B cell (primary cell): ENCODE measurements at regions not wholly inside any gene's neighbourhood (a gene's known extent, or its start where the extent isn't known, plus 50 kb on each side); places are given as distances from the start of the nearest gene placed in this dataset.

Experiments
- ATAC-seq: fragments of 200-7000 bp; cut with Tn5 transposase; one replicate; pipeline ENCODE4 v1.10.0; 2021; ENCODE audit warnings: low read depth, mild to moderate bottlenecking, moderate number of reproducible peaks, moderate library complexity
- CTCF ChIA-PET: fragments of 350-600 bp; sonication (Branson Sonifier 250); formaldehyde crosslinking; loops from one replicate; lab custom pipeline; 2021; ENCODE audit warnings: antibody characterized with exemption, inconsistent platforms; lab: Charles Lee
- POLR2A ChIA-PET: fragments of 350-600 bp; sonication (Branson Sonifier 250); formaldehyde crosslinking; loops from one replicate; lab custom pipeline; 2021; ENCODE audit warnings: antibody characterized with exemption; lab: Charles Lee
- DNase-seq: peaks from one replicate; pipeline ENCODE4 v3.0.0; 2013
- H2AFZ ChIP-seq: 2 replicates; pipeline ENCODE4 v1.6.1; 2012; ENCODE audit warnings: mild to moderate bottlenecking, low read depth, low read length; ENCODE audit not compliant: insufficient read depth, poor library complexity, severe bottlenecking
- H3K27ac ChIP-seq, 2 donors: 1 replicate in 1 of 2; 2 replicates in 1 of 2; pipeline ENCODE4 v1.5.1; 2012 to 2013; ENCODE audit warnings: low read length in 2 of 2, mild to moderate bottlenecking in 2 of 2, moderate library complexity in 1 of 2
- H3K27me3 ChIP-seq, 4 experiments: fragments of 200-600 bp in 1 of 4; sonication (generic) in 1 of 4; replicated peaks in 1 of 4; 1 replicate in 2 of 4; 2 replicates in 2 of 4; pipeline versions ENCODE4 v1.6.1 to v1.7.0; 2013 to 2016; ENCODE audit warnings: low read length in 3 of 4, mild to moderate bottlenecking in 2 of 4, mixed read lengths in 1 of 4, moderate library complexity in 1 of 4; ENCODE audit not compliant: insufficient read depth in 4 of 4, control insufficient read depth in 3 of 4; ENCODE audit errors: control extremely low read depth in 1 of 4
- H3K36me3 ChIP-seq, 2 experiments: replicated peaks in 1 of 2; 1 replicate in 1 of 2; 2 replicates in 1 of 2; pipeline versions ENCODE4 v1.6.1 to v1.7.1; 2013; ENCODE audit warnings: low read length in 1 of 2; ENCODE audit not compliant: insufficient read depth in 2 of 2, control insufficient read depth in 1 of 2; ENCODE audit errors: control extremely low read depth in 1 of 2, extremely low read depth in 1 of 2
- H3K4me1 ChIP-seq, 2 donors: fragments of 200-600 bp in 1 of 2; sonication (generic) in 1 of 2; 1 replicate in 1 of 2; 2 replicates in 1 of 2; pipeline versions ENCODE4 v1.5.1 to v1.6.1; 2013 to 2017; ENCODE audit warnings: low read length in 2 of 2; ENCODE audit not compliant: control insufficient read depth in 2 of 2, insufficient read depth in 2 of 2
- H3K4me2 ChIP-seq: replicated peaks from 2 replicates; pipeline ENCODE3; 2012; ENCODE audit warnings: mild to moderate bottlenecking, low read depth, low read length; ENCODE audit not compliant: poor library complexity, severe bottlenecking
- H3K4me3 ChIP-seq, 5 experiments: fragments of 200-600 bp in 1 of 5; sonication (generic) in 1 of 5; 1 replicate in 3 of 5; 2 replicates in 2 of 5; pipeline versions ENCODE4 v1.5.1 to v1.7.0; 2011 to 2016; ENCODE audit warnings: low read length in 4 of 5, mild to moderate bottlenecking in 4 of 5, low read depth in 2 of 5, control low read depth in 1 of 5, moderate library complexity in 1 of 5; ENCODE audit not compliant: insufficient read depth in 1 of 5; ENCODE audit errors: control extremely low read depth in 1 of 5, extremely low read depth in 1 of 5
- H3K79me2 ChIP-seq: fragments of 200-600 bp; sonication (generic); one replicate; pipeline ENCODE4 v1.6.0; 2016; ENCODE audit warnings: low read length; ENCODE audit not compliant: control insufficient read depth, insufficient read depth
- H3K9ac ChIP-seq: fragments of 200-600 bp; sonication (generic); 2 replicates; pipeline ENCODE4 v1.6.1; 2017; ENCODE audit warnings: mild to moderate bottlenecking, low read length, moderate library complexity
- H3K9me3 ChIP-seq, 3 donors: one replicate each; pipeline versions ENCODE4 v1.6.1 to v1.7.1; 2013; ENCODE audit warnings: low read length in 2 of 3; ENCODE audit not compliant: control insufficient read depth in 2 of 3, insufficient read depth in 1 of 3; ENCODE audit errors: control extremely low read depth in 1 of 3
- H4K20me1 ChIP-seq: 2 replicates; pipeline ENCODE4 v1.6.0; 2012; ENCODE audit warnings: mild to moderate bottlenecking, low read length; ENCODE audit not compliant: insufficient read depth, control insufficient read depth, poor library complexity, severe bottlenecking
- H3K27ac Mint-ChIP-seq: one replicate; pipeline ENCODE4 v1.8.0; 2021; ENCODE audit warnings: mixed read lengths
- H3K27me3 Mint-ChIP-seq: one replicate; pipeline ENCODE4 v1.8.0; 2021; ENCODE audit warnings: mixed read lengths
- H3K4me1 Mint-ChIP-seq: one replicate; pipeline ENCODE4 v1.8.0; 2021; ENCODE audit warnings: mixed read lengths
- H3K4me3 Mint-ChIP-seq: one replicate; pipeline ENCODE4 v1.8.0; 2021; ENCODE audit warnings: mixed read lengths
- H3K9me3 Mint-ChIP-seq: one replicate; pipeline ENCODE4 v1.8.0; 2022; ENCODE audit warnings: mixed read lengths; ENCODE audit not compliant: insufficient read depth
- EZH2 ChIP-seq: IDR thresholded peaks from 2 replicates; pipeline ENCODE4 v1.6.1; 2012; ENCODE audit warnings: borderline replicate concordance, low read depth, mild to moderate bottlenecking, moderate library complexity, low read length; ENCODE audit not compliant: insufficient read depth, poor library complexity, severe bottlenecking
- WGBS: methylation state at CpG from one replicate; pipeline ENCODE4 v1.1.5; 2013; ENCODE audit warnings: missing lambda C conversion rate; ENCODE audit not compliant: insufficient coverage; 5-methylcytosine and 5-hydroxymethylcytosine counted together
- intact Hi-C: fragments of 100-400 bp; cut with micrococcal nuclease; formaldehyde crosslinking; loops from one replicate; pipeline ENCODE4 v1.10.0; 2022
- TF ChIP-seq, protein P1 (sequence below): fragments of 200-600 bp; IDR thresholded peaks from one replicate; pipeline ENCODE4 v1.8.0; 2022; ENCODE audit warnings: antibody characterized with exemption, mild to moderate bottlenecking

DNA sequence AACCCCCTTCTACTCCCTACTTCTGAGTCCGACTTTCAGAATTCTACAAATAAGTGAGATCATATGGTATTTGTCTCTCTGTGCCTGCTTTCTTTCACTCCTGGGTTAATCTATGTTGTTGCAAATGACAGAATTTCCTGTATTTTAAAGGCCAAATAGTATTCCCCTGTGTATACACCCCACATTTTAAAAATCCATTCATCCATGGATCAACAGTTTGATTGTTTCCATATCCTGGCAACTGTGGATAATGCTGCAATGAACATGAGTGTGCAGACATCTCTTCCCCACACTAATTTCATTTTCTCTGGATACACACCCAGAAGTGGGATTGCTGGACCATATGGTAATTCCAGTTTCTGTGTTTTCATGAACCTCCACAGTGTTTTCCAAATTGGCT is 225.8 kb upstream of the TCERG1L start:
- POLR2A ChIA-PET: no interaction called here
- no peak overlapping the region for H3K27ac Mint-ChIP-seq
- no peaks in the 10 kb centered on the region for H3K4me1 ChIP-seq
- CTCF ChIA-PET: no interaction called here
- no peak overlapping the region for H3K27ac ChIP-seq
- TF ChIP-seq, protein P1, sequence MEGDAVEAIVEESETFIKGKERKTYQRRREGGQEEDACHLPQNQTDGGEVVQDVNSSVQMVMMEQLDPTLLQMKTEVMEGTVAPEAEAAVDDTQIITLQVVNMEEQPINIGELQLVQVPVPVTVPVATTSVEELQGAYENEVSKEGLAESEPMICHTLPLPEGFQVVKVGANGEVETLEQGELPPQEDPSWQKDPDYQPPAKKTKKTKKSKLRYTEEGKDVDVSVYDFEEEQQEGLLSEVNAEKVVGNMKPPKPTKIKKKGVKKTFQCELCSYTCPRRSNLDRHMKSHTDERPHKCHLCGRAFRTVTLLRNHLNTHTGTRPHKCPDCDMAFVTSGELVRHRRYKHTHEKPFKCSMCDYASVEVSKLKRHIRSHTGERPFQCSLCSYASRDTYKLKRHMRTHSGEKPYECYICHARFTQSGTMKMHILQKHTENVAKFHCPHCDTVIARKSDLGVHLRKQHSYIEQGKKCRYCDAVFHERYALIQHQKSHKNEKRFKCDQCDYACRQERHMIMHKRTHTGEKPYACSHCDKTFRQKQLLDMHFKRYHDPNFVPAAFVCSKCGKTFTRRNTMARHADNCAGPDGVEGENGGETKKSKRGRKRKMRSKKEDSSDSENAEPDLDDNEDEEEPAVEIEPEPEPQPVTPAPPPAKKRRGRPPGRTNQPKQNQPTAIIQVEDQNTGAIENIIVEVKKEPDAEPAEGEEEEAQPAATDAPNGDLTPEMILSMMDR: no peak
- H3K4me1 Mint-ChIP-seq: no peaks in the 10 kb centered on the region
- peaks cover 0 to 20% (median 0%) of the 10 kb centered on the region in 3 donors for H3K9me3 ChIP-seq
- no peak overlapping the region for H3K4me3 Mint-ChIP-seq
- WGBS: no CpG with 5 or more reads among the region's 1 CpG
- H4K20me1 ChIP-seq: no peaks in the 10 kb centered on the region
- no peaks in the 10 kb centered on the region for H3K36me3 ChIP-seq
- no peaks in the 10 kb centered on the region for H3K27me3 Mint-ChIP-seq
- ATAC-seq (no peak), DNase-seq (no peak)
- no peak overlapping the region for H3K9ac ChIP-seq
- intact Hi-C loops: no loop called here
- no peak overlapping the region for H3K4me2 ChIP-seq
- H3K9me3 Mint-ChIP-seq: peaks cover 2% of the 10 kb centered on the region
- H3K4me3 ChIP-seq: no peak overlapping the region
- no peaks in the 10 kb centered on the region for H3K79me2 ChIP-seq
- no peak overlapping the region for H2AFZ ChIP-seq
- no peaks in the 10 kb centered on the region for H3K27me3 ChIP-seq

DNA sequence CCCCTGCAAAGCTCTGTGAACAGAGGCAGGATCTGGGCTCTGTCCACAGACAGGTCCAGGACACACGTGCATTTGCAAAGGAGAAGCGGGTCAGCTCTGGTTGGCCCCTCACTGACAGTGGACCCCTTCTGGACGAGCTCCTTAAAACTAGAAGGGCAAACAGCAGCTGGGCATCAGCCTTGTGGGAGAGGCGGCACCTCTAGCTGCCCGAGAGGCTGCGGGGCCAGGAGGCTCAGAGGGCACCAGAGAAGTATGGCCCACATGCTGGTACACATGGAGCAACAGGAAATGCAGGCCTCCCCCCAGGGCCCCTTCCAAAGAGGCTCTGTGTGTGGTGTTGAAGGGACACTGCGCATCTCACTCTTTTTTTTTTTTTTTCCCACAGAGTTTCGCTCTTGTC is 233.0 kb upstream of the TCERG1L start:
- 88% methylated on average over 6 of the region's 8 CpGs for WGBS
- no peaks in the 10 kb centered on the region for H3K27me3 ChIP-seq
- no peak overlapping the region for H3K4me3 ChIP-seq
- Mint-ChIP-seq H3K27me3 (peaks cover 6% of the 10 kb centered on the region), H3K4me1 (no peaks in the 10 kb centered on the region), H3K4me3 (no peak overlapping the region), H3K9me3 (peaks cover 3% of the 10 kb centered on the region), H3K27ac (no peak overlapping the region)
- ATAC-seq (no peak), DNase-seq (no peak)
- H3K9ac ChIP-seq: no peak overlapping the region
- H3K36me3 ChIP-seq: no peaks in the 10 kb centered on the region
- ChIA-PET CTCF (no interaction called here), POLR2A (no interaction called here)
- no peak overlapping the region for H3K27ac ChIP-seq
- H3K4me1 ChIP-seq: no peaks in the 10 kb centered on the region
- intact Hi-C loops: no loop called here
- H3K79me2 ChIP-seq: no peaks in the 10 kb centered on the region
- H2AFZ ChIP-seq: no peak overlapping the region
- H3K9me3 ChIP-seq: peaks cover 0 to 14% (median 0%) of the 10 kb centered on the region in 3 donors
- no peak overlapping the region for H3K4me2 ChIP-seq
- H4K20me1 ChIP-seq: no peaks in the 10 kb centered on the region
- no peak for TF ChIP-seq EZH2
- TF ChIP-seq, protein P1: no peak
